HCT116 (cell line): ENCODE measurements at regions not wholly inside any gene's neighbourhood (a gene's known extent, or its start where the extent isn't known, plus 50 kb on each side); places are given as distances from the start of the nearest gene placed in this dataset.

ENCODE experiments used
- CEBPB ChIP-seq: IDR thresholded peaks from 2 replicates; pipeline ENCODE4 v1.6.1; 2012; ENCODE audit warnings: low read depth
- CTCF ChIP-seq, 3 experiments: fragments of 200-600 bp in 1 of 3; sonication (generic) in 1 of 3; IDR thresholded peaks in 2 of 3; conservative IDR thresholded peaks in 1 of 3; 2 replicates each; pipeline ENCODE4 v1.5.1; 2012 to 2017; ENCODE audit warnings: low read depth in 2 of 3, low read length in 2 of 3, antibody characterized with exemption in 1 of 3, borderline replicate concordance in 1 of 3, control low read depth in 1 of 3, mild to moderate bottlenecking in 1 of 3, mixed read lengths in 1 of 3, mixed run types in 1 of 3, moderate library complexity in 1 of 3; ENCODE audit not compliant: insufficient read depth in 1 of 3
- EGR1 ChIP-seq: IDR thresholded peaks from 2 replicates; pipeline ENCODE4 v1.6.1; 2012; ENCODE audit warnings: low read depth
- EZH2 ChIP-seq: fragments of 200-600 bp; sonication (generic); IDR thresholded peaks from 2 replicates; pipeline ENCODE4 v1.6.1; 2017; ENCODE audit warnings: antibody characterized with exemption, mixed run types
- EZH2phosphoT487 ChIP-seq: fragments of 200-600 bp; IDR thresholded peaks from 2 replicates; pipeline ENCODE4 v1.6.1; 2018; ENCODE audit warnings: antibody characterized with exemption, borderline replicate concordance
- FOSL1 ChIP-seq: IDR thresholded peaks from 2 replicates; pipeline ENCODE4 v1.6.1; 2012; ENCODE audit warnings: low read depth
- JUND ChIP-seq: IDR thresholded peaks from 2 replicates; pipeline ENCODE4 v1.6.1; 2012
- POLR2A ChIP-seq: IDR thresholded peaks from 2 replicates; pipeline ENCODE4 v1.7.0; 2011; ENCODE audit warnings: borderline replicate concordance; ENCODE audit not compliant: insufficient read depth, insufficient read length; ENCODE audit errors: extremely low read depth
- POLR2AphosphoS5 ChIP-seq: IDR thresholded peaks from 2 replicates; pipeline ENCODE4 v1.6.1; 2011; ENCODE audit warnings: mild to moderate bottlenecking, low read depth, low read length, moderate library complexity

- TF ChIP-seq EZH2phosphoT487, result no peak
- no peak for TF ChIP-seq EGR1
- TF ChIP-seq CEBPB, result no peak
- no peak for TF ChIP-seq POLR2A
- TF ChIP-seq FOSL1, result no peak
- TF ChIP-seq EZH2, result no peak
- TF ChIP-seq POLR2AphosphoS5, result no peak
- no peak for TF ChIP-seq CTCF (IDR thresholded peaks at IDR 0.05 in 2 of 3, conservative IDR thresholded peaks at IDR 0.05 in 1 of 3; ENCODE audit: borderline replicate concordance in 1 of 3, insufficient read depth in 1 of 3, low read depth in 2 of 3, low read length in 2 of 3)
- no peak for TF ChIP-seq JUND
Observed at GRCh38 chr4:13766761-13767540, 139.4 kb upstream of the BOD1L1 start.
